Osteoblast (primary cell): ENCODE measurements at regions not wholly inside any gene's neighbourhood (a gene's known extent, or its start where the extent isn't known, plus 50 kb on each side); places are given as distances from the start of the nearest gene placed in this dataset.

Experiments
- DNase-seq: peaks from one replicate; pipeline ENCODE4 v3.0.0; 2011; ENCODE audit warnings: low spot score, mixed read lengths; ENCODE audit not compliant: insufficient read length; ENCODE audit errors: missing footprints
- H2AFZ ChIP-seq: 2 replicates; pipeline ENCODE4 v1.6.0; 2011; ENCODE audit warnings: mild to moderate bottlenecking, low read length
- H3K27ac ChIP-seq: 2 replicates; pipeline ENCODE4 v1.5.1; 2011; ENCODE audit warnings: mild to moderate bottlenecking, low read depth, low read length, moderate library complexity
- H3K27me3 ChIP-seq: 2 replicates; pipeline ENCODE4 v1.6.0; 2012; ENCODE audit warnings: mild to moderate bottlenecking, control low read depth, inconsistent platforms, low read length, moderate library complexity; ENCODE audit not compliant: insufficient read depth
- H3K36me3 ChIP-seq: 2 replicates; pipeline ENCODE4 v1.5.1; 2011; ENCODE audit warnings: mild to moderate bottlenecking, low read length, control low read depth, moderate library complexity; ENCODE audit not compliant: insufficient read depth
- H3K4me1 ChIP-seq: 2 replicates; pipeline ENCODE4 v1.5.1; 2011; ENCODE audit warnings: mild to moderate bottlenecking, low read length, control low read depth, moderate library complexity; ENCODE audit not compliant: insufficient read depth
- H3K4me2 ChIP-seq: 2 replicates; pipeline ENCODE4 v1.6.0; 2011; ENCODE audit warnings: mild to moderate bottlenecking, low read length; ENCODE audit not compliant: insufficient read depth
- H3K4me3 ChIP-seq: fragments of 200-600 bp; sonication (generic); 3 replicates; pipeline ENCODE4 v1.5.1; 2012; ENCODE audit warnings: mild to moderate bottlenecking, low read length, inconsistent platforms; ENCODE audit not compliant: insufficient read depth
- H3K79me2 ChIP-seq: 2 replicates; pipeline ENCODE4 v1.6.0; 2012; ENCODE audit warnings: mild to moderate bottlenecking, low read length, control low read depth, inconsistent platforms; ENCODE audit not compliant: insufficient read depth
- H3K9me3 ChIP-seq: 2 replicates; pipeline ENCODE4 v1.5.1; 2011; ENCODE audit warnings: low read depth, low read length, control low read depth
- H4K20me1 ChIP-seq: 2 replicates; pipeline ENCODE4 v1.6.0; 2012; ENCODE audit warnings: mild to moderate bottlenecking, low read length, control low read depth; ENCODE audit not compliant: insufficient read depth
- TF ChIP-seq, protein P1 (sequence below): IDR thresholded peaks from 2 replicates; pipeline ENCODE4 v1.5.1; 2011; ENCODE audit warnings: mild to moderate bottlenecking, low read depth, low read length, moderate library complexity; ENCODE audit errors: extremely low read depth

DNA sequence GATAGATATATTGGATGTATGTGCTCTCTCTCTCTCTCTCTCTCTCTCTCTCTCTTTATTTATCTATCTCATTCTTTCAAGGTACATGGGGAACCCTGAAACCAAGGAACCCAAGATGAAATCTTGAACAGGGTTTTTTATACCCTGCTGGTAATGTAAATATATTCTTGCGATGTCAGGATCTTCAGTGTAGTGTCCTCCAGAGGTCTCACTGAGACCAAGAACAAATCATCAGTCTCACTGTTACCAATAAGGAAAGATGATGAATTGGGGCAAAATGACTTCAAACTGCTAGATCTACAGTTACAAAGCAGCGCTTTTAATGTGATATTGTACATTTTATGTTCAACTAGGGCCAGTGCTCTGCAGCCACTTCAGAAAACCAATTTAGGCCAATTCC lies 423.5 kb downstream of the ANKRD7 start:
- Histone ChIP-seq H3K4me3 (no peak overlapping the region), H3K36me3 (no peaks in the 10 kb centered on the region), H3K4me1 (no peaks in the 10 kb centered on the region), H4K20me1 (no peaks in the 10 kb centered on the region), H2AFZ (no peak overlapping the region), H3K27me3 (no peaks in the 10 kb centered on the region), H3K27ac (no peak overlapping the region), H3K9me3 (no peaks in the 10 kb centered on the region), H3K79me2 (no peaks in the 10 kb centered on the region), H3K4me2 (no peak overlapping the region)
- TF ChIP-seq, protein P1, sequence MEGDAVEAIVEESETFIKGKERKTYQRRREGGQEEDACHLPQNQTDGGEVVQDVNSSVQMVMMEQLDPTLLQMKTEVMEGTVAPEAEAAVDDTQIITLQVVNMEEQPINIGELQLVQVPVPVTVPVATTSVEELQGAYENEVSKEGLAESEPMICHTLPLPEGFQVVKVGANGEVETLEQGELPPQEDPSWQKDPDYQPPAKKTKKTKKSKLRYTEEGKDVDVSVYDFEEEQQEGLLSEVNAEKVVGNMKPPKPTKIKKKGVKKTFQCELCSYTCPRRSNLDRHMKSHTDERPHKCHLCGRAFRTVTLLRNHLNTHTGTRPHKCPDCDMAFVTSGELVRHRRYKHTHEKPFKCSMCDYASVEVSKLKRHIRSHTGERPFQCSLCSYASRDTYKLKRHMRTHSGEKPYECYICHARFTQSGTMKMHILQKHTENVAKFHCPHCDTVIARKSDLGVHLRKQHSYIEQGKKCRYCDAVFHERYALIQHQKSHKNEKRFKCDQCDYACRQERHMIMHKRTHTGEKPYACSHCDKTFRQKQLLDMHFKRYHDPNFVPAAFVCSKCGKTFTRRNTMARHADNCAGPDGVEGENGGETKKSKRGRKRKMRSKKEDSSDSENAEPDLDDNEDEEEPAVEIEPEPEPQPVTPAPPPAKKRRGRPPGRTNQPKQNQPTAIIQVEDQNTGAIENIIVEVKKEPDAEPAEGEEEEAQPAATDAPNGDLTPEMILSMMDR, result no peak
- no peak for DNase-seq

DNA sequence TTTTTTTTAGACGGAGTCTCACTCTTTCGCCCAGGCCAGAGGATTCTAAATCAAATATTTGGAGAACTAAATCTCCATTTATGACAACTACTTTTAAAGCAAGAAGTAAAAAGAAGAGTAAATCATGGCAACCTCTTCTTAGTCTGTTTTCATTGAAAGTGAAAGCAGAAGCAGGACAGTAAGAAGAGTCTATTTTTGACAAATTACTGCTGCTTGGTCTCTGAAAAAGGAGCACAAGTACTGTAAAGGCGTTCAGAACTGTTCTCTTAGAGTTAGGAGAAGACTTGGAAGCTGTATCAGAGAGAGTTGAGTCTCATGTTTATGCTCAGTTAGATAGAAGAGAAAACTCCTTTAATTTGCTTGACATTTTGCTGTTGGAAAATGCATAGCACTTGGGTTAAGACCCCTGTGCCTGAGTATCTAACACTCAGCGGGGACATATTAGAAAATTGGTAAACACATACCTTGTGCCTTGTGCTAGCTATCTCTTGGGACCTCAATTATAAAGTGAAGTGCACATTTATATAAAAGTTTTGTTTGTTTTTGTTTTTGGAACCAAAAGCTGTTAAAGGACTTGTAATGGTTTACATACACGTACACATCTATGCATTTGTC lies 433.0 kb downstream of the ANKRD7 start:
- Histone ChIP-seq H3K27me3 (no peaks in the 10 kb centered on the region), H3K9me3 (peaks cover 3% of the 10 kb centered on the region), H3K4me2 (no peak overlapping the region), H3K4me3 (no peak overlapping the region), H2AFZ (no peak overlapping the region), H3K79me2 (no peaks in the 10 kb centered on the region), H4K20me1 (no peaks in the 10 kb centered on the region), H3K27ac (no peak overlapping the region), H3K36me3 (no peaks in the 10 kb centered on the region), H3K4me1 (no peaks in the 10 kb centered on the region)
- no peak for DNase-seq
- TF ChIP-seq, protein P1, result no peak

DNA sequence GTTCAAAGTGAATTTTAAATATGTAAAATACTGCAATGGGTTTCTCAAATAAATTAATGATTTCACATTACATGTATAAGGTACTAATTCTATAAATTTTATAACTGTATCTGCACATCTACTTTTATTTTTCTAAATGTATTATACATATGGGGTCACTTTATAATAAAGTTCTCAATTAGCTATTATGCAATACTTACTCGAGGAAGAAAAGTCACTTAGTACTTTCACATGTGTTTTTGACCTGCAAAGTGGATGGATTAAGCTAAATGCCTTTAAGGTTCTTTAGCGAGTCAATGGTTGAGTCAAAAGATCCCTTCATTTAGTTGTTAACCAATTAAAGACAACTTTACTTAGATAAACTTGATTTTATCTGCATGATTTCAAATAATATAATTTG lies 437.8 kb downstream of the ANKRD7 start:
- peaks cover 3% of the 10 kb centered on the region for H3K9me3 ChIP-seq
- H3K4me3 ChIP-seq, result no peak overlapping the region
- no peak overlapping the region for H3K4me2 ChIP-seq
- H3K79me2 ChIP-seq, result no peaks in the 10 kb centered on the region
- H3K4me1 ChIP-seq, result no peaks in the 10 kb centered on the region
- H4K20me1 ChIP-seq, result no peaks in the 10 kb centered on the region
- H3K27ac ChIP-seq, result no peak overlapping the region
- no peaks in the 10 kb centered on the region for H3K27me3 ChIP-seq
- no peak for DNase-seq
- no peak overlapping the region for H2AFZ ChIP-seq
- H3K36me3 ChIP-seq, result no peaks in the 10 kb centered on the region
- TF ChIP-seq, protein P1, result no peak

DNA sequence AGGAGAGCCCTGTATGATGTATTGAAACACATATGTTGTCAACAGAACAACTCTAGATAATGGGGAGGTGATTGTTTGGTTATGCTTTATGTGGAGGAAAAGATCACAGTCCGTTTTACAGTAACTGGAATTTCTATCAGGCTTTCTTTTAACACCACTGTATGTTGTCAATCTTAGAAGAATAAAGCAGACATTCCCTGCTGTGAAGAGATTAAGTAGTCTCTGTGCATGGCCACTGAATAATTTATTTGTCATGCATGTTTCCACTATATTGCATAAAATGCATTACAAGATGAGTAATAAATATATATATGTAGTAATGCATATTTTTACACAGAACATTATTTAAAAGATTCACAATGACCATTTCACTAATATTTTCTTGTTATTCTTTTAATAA lies 440.0 kb downstream of the ANKRD7 start:
- DNase-seq, result no peak
- H3K4me1 ChIP-seq, result no peaks in the 10 kb centered on the region
- no peak overlapping the region for H2AFZ ChIP-seq
- no peak overlapping the region for H3K4me3 ChIP-seq
- no peak overlapping the region for H3K27ac ChIP-seq
- no peaks in the 10 kb centered on the region for H3K27me3 ChIP-seq
- no peaks in the 10 kb centered on the region for H3K36me3 ChIP-seq
- no peaks in the 10 kb centered on the region for H3K9me3 ChIP-seq
- TF ChIP-seq, protein P1, result no peak
- H3K4me2 ChIP-seq, result no peak overlapping the region
- no peaks in the 10 kb centered on the region for H4K20me1 ChIP-seq
- no peaks in the 10 kb centered on the region for H3K79me2 ChIP-seq
